B cell (primary cell): ENCODE measurements at regions not wholly inside any gene's neighbourhood (a gene's known extent, or its start where the extent isn't known, plus 50 kb on each side); places are given as distances from the start of the nearest gene placed in this dataset.

Experiments used
- CTCF ChIP-seq: fragments of 200-600 bp; IDR thresholded peaks from one replicate; pipeline ENCODE4 v1.8.0; 2022; ENCODE audit warnings: antibody characterized with exemption, mild to moderate bottlenecking
- EZH2 ChIP-seq: IDR thresholded peaks from 2 replicates; pipeline ENCODE4 v1.6.1; 2012; ENCODE audit warnings: borderline replicate concordance, low read depth, mild to moderate bottlenecking, moderate library complexity, low read length; ENCODE audit not compliant: insufficient read depth, poor library complexity, severe bottlenecking

GRCh38 chr18:73286584-73286983 is 418.8 kb upstream of the NETO1 start:
- TF ChIP-seq CTCF (no peak), EZH2 (no peak)
